Panc1 (cell line): ENCODE measurements at regions not wholly inside any gene's neighbourhood (a gene's known extent, or its start where the extent isn't known, plus 50 kb on each side); places are given as distances from the start of the nearest gene placed in this dataset.

Source experiments
- CTCF ChIP-seq: fragments of 450-650 bp; IDR thresholded peaks from 2 replicates; pipeline ENCODE4 v1.5.1; 2017; ENCODE audit warnings: mild to moderate bottlenecking
- POLR2AphosphoS5 ChIP-seq: IDR thresholded peaks from 2 replicates; pipeline ENCODE4 v1.6.1; 2012; ENCODE audit warnings: mild to moderate bottlenecking, low read depth, low read length, moderate library complexity
- TCF7L2 ChIP-seq: IDR thresholded peaks from 2 replicates; pipeline ENCODE4 v1.6.1; 2011; ENCODE audit warnings: mild to moderate bottlenecking, low read depth, low read length, inconsistent platforms
- TF ChIP-seq, protein P1 (sequence below), 2 experiments: IDR thresholded peaks; 2 replicates each; pipeline ENCODE4 v1.6.1; 2011 to 2012; ENCODE audit warnings: low read depth in 2 of 2, control low read depth in 1 of 2, low read length in 1 of 2, mild to moderate bottlenecking in 1 of 2, moderate library complexity in 1 of 2; ENCODE audit not compliant: insufficient read depth in 1 of 2

DNA sequence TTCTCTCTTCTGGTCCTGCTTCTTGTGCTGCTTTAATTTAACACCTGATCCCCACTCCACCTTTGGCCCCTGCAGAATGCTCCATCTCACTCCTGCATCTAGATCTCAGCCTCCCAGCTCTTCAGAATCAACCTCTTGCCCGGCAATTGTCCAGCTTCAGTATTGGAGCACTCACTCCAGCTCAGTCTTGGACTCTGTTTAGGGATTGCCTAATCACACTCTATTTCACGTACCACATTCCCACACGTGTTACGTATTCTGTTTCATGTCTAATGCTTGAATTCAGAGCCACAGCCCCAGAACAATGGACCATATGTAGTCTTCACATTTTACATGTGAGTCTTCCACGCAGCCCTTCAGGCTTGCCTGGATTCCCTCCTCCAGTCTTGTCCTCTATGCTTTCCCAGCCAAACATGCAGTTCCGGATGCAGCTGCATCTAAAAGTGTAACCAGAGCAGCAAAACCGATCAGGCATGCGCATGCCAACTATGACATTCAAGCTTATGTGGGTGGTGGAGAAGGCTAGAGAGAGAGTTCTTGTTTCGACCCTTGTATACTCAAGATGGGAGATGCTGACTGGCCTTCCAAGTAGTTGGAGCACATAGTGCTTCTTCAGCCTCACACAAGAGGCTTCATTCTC, 105.2 kb upstream of the FAM9A start:
- TF ChIP-seq CTCF (no peak), POLR2AphosphoS5 (no peak), TCF7L2 (no peak)
- TF ChIP-seq, protein P1, sequence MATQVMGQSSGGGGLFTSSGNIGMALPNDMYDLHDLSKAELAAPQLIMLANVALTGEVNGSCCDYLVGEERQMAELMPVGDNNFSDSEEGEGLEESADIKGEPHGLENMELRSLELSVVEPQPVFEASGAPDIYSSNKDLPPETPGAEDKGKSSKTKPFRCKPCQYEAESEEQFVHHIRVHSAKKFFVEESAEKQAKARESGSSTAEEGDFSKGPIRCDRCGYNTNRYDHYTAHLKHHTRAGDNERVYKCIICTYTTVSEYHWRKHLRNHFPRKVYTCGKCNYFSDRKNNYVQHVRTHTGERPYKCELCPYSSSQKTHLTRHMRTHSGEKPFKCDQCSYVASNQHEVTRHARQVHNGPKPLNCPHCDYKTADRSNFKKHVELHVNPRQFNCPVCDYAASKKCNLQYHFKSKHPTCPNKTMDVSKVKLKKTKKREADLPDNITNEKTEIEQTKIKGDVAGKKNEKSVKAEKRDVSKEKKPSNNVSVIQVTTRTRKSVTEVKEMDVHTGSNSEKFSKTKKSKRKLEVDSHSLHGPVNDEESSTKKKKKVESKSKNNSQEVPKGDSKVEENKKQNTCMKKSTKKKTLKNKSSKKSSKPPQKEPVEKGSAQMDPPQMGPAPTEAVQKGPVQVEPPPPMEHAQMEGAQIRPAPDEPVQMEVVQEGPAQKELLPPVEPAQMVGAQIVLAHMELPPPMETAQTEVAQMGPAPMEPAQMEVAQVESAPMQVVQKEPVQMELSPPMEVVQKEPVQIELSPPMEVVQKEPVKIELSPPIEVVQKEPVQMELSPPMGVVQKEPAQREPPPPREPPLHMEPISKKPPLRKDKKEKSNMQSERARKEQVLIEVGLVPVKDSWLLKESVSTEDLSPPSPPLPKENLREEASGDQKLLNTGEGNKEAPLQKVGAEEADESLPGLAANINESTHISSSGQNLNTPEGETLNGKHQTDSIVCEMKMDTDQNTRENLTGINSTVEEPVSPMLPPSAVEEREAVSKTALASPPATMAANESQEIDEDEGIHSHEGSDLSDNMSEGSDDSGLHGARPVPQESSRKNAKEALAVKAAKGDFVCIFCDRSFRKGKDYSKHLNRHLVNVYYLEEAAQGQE (IDR thresholded peaks at IDR 0.05; ENCODE audit: insufficient read depth in 1 of 2, low read depth in 2 of 2, low read length in 1 of 2): no peak
